Liver (tissue), 7 donors: ENCODE measurements at regions not wholly inside any gene's neighbourhood (a gene's known extent, or its start where the extent isn't known, plus 50 kb on each side); places are given as distances from the start of the nearest gene placed in this dataset.

Source experiments
- DNase-seq: peaks from one replicate; pipeline ENCODE4 v3.0.0-alpha.2; 2017; ENCODE audit warnings: low spot score
- H3K27ac ChIP-seq, 2 donors: one replicate each; pipeline ENCODE4 v1.7.0; 2013; ENCODE audit warnings: inconsistent platforms in 2 of 2, low read length in 2 of 2, control low read depth in 1 of 2, low read depth in 1 of 2, mild to moderate bottlenecking in 1 of 2
- H3K27me3 ChIP-seq, 4 donors: one replicate each; pipeline versions ENCODE4 v1.6.1 to v1.7.0; 2013; ENCODE audit warnings: low read length in 3 of 4, inconsistent platforms in 1 of 4, mild to moderate bottlenecking in 1 of 4, moderate library complexity in 1 of 4; ENCODE audit not compliant: control insufficient read depth in 4 of 4, insufficient read depth in 4 of 4
- H3K36me3 ChIP-seq, 4 donors: one replicate each; pipeline versions ENCODE4 v1.6.1 to v1.7.0; 2013; ENCODE audit warnings: low read length in 3 of 4, mild to moderate bottlenecking in 3 of 4, low read depth in 1 of 4, moderate library complexity in 1 of 4; ENCODE audit not compliant: control insufficient read depth in 4 of 4, insufficient read depth in 3 of 4
- H3K4me1 ChIP-seq, 4 donors: one replicate each; pipeline versions ENCODE4 v1.6.1 to v1.7.0; 2013; ENCODE audit warnings: low read length in 3 of 4, mild to moderate bottlenecking in 3 of 4, moderate library complexity in 1 of 4; ENCODE audit not compliant: control insufficient read depth in 4 of 4, insufficient read depth in 4 of 4
- H3K4me3 ChIP-seq, 3 donors: one replicate each; pipeline versions ENCODE4 v1.6.1 to v1.7.0; 2013; ENCODE audit warnings: low read length in 3 of 3, control low read depth in 1 of 3, low read depth in 1 of 3, mild to moderate bottlenecking in 1 of 3
- H3K9ac ChIP-seq, 2 donors: one replicate each; pipeline ENCODE4 v1.7.0; 2013; ENCODE audit warnings: low read length in 2 of 2, mild to moderate bottlenecking in 2 of 2, moderate library complexity in 2 of 2, control low read depth in 1 of 2, low read depth in 1 of 2
- H3K9me3 ChIP-seq, 4 donors: one replicate each; pipeline versions ENCODE4 v1.6.1 to v1.7.0; 2013; ENCODE audit warnings: low read length in 3 of 4; ENCODE audit not compliant: control insufficient read depth in 4 of 4
- EGR1 ChIP-seq, 2 donors: IDR thresholded peaks; 2 replicates each; pipeline ENCODE4 v1.6.1; 2016 to 2018; ENCODE audit warnings: antibody characterized with exemption in 2 of 2, low read depth in 2 of 2
- FOXA1 ChIP-seq: IDR thresholded peaks from 2 replicates; pipeline ENCODE4 v1.6.1; 2016; ENCODE audit warnings: antibody characterized with exemption
- FOXA2 ChIP-seq: IDR thresholded peaks from 2 replicates; pipeline ENCODE4 v1.6.1; 2016; ENCODE audit warnings: antibody characterized with exemption
- GABPA ChIP-seq, 2 donors: IDR thresholded peaks in 1 of 2; conservative IDR thresholded peaks in 1 of 2; 2 replicates each; pipeline ENCODE4 v1.6.1; 2016; ENCODE audit warnings: antibody characterized with exemption in 2 of 2, mild to moderate bottlenecking in 1 of 2, moderate library complexity in 1 of 2
- HNF4A ChIP-seq, 2 donors: conservative IDR thresholded peaks; 2 replicates each; pipeline ENCODE4 v1.6.1; 2016; ENCODE audit warnings: antibody characterized with exemption in 2 of 2, mild to moderate bottlenecking in 2 of 2
- HNF4G ChIP-seq: IDR thresholded peaks from 2 replicates; pipeline ENCODE4 v1.6.1; 2016; ENCODE audit warnings: antibody characterized with exemption
- JUND ChIP-seq, 2 donors: IDR thresholded peaks; 2 replicates each; pipeline ENCODE4 v1.6.1; 2016; ENCODE audit warnings: antibody characterized with exemption in 2 of 2
- MAX ChIP-seq: IDR thresholded peaks from 2 replicates; pipeline ENCODE4 v1.6.1; 2016; ENCODE audit warnings: antibody characterized with exemption
- RAD21 ChIP-seq, 2 donors: IDR thresholded peaks; 2 replicates each; pipeline ENCODE4 v1.6.1; 2016; ENCODE audit warnings: antibody characterized with exemption in 2 of 2, mild to moderate bottlenecking in 2 of 2
- REST ChIP-seq: IDR thresholded peaks from 2 replicates; pipeline ENCODE4 v1.6.1; 2016; ENCODE audit warnings: antibody characterized with exemption, mild to moderate bottlenecking
- RXRA ChIP-seq, 2 donors: IDR thresholded peaks; 2 replicates each; pipeline ENCODE4 v1.6.1; 2017 to 2018; ENCODE audit warnings: antibody characterized with exemption in 2 of 2, mild to moderate bottlenecking in 1 of 2
- TAF1 ChIP-seq: conservative IDR thresholded peaks from 2 replicates; pipeline ENCODE4 v1.6.1; 2016; ENCODE audit warnings: antibody characterized with exemption, mild to moderate bottlenecking
- ZBTB33 ChIP-seq: IDR thresholded peaks from 2 replicates; pipeline ENCODE4 v1.6.1; 2016; ENCODE audit warnings: antibody characterized with exemption
- WGBS: extraction: QIAGEN DNeasy Blood & Tissue Kit; methylation state at CpG from one replicate; pipeline ENCODE4 v1.1.7; 2013; 5-methylcytosine and 5-hydroxymethylcytosine counted together
- donor health status: healthy.
- donor health status: healthy.
- donor health status: healthy.
- donor health status: healthy.

GRCh38 chr20:56764671-56765070, 135.6 kb downstream of the TFAP2C start:
- Histone ChIP-seq H3K36me3 (no peaks in the 10 kb centered on the region), H3K9ac (no peak overlapping the region), H3K27me3 (no peaks in the 10 kb centered on the region), H3K4me1 (no peaks in the 10 kb centered on the region), H3K4me3 (no peak overlapping the region), H3K27ac (no peak overlapping the region), H3K9me3 (peaks cover 0 to 2% (median 0%) of the 10 kb centered on the region in 4 donors)
- 83% methylated on average over 15 of the region's 15 CpGs for WGBS
- DNase-seq: no peak
- TF ChIP-seq GABPA (IDR thresholded peaks at IDR 0.05 in 1 of 2, conservative IDR thresholded peaks at IDR 0.05 in 1 of 2) (no peak), FOXA1 (no peak), MAX (no peak), RAD21 (IDR thresholded peaks at IDR 0.05) (no peak), JUND (IDR thresholded peaks at IDR 0.05) (no peak), EGR1 (IDR thresholded peaks at IDR 0.05; ENCODE audit: low read depth in 2 of 2) (no peak), ZBTB33 (no peak), FOXA2 (no peak), HNF4G (no peak), REST (no peak), TAF1 (no peak)

GRCh38 chr20:56765172-56766073, 136.3 kb downstream of the TFAP2C start:
- WGBS: 69% methylated on average over 12 of the region's 12 CpGs
- H3K27ac ChIP-seq: no peak overlapping the region
- no peak for DNase-seq
- H3K27me3 ChIP-seq: no peaks in the 10 kb centered on the region
- TF ChIP-seq HNF4G: no peak
- no peak for TF ChIP-seq REST
- peak in 1 of 2 donors; percentile 54 for TF ChIP-seq HNF4A (conservative IDR thresholded peaks at IDR 0.05)
- TF ChIP-seq TAF1: no peak
- peak in 1 of 2 donors; percentile 12 for TF ChIP-seq RXRA (IDR thresholded peaks at IDR 0.05)
- no peaks in the 10 kb centered on the region for H3K36me3 ChIP-seq
- no peak overlapping the region for H3K4me3 ChIP-seq
- no peaks in the 10 kb centered on the region for H3K4me1 ChIP-seq
- H3K9ac ChIP-seq: no peak overlapping the region
- peaks cover 0 to 2% (median 0%) of the 10 kb centered on the region in 4 donors for H3K9me3 ChIP-seq
